ENCODE measurements at regions not wholly inside any gene's neighbourhood (a gene's known extent, or its start where the extent isn't known, plus 50 kb on each side); places are given as distances from the start of the nearest gene placed in this dataset.

DNA sequence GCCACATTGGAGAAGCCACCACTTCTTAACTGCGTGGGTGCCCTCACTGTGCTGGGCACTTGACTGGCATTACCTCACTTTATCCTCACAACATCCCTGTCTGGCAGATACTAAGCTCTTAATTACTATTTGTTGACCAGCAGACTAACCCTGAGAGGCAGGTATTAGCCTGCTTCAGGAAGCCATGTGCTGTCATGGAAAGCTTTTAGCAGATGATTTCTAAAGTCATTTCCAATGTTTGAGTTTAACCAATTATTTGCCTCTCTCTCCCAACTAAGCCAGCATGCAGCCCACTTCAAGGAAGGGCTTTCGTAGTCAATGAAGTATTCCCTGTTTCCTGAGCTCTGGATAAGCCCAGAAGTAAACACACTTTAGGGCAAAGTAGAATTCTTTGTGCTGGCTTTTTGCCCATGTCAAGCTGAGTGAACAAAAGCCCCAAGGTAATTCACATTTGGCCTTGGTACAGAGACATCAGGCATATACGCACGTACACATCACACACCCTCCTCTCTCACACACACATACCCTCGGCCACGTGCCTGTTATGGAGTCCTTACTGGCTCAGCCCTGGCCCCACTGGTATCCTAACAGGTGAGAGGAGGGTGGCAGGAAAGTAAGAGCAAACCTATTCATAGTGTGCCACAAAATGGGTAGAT lies 108.6 kb downstream of the C1D start:
- DNase-seq (ENCODE audit: low spot score), result no peak
- POLR2A ChIA-PET, result no interaction called here
- Mint-ChIP-seq H3K4me3 (no peak overlapping the region), H3K27ac (no peak overlapping the region), H3K27me3 (ENCODE audit: low read depth) (0 out of 2 replicates have a peak, but pooled peaks cover 3% of the 10 kb centered on the region), H3K4me1 (no peaks in the 10 kb centered on the region), H3K9me3 (peaks cover 11% of the 10 kb centered on the region), H3K36me3 (no peaks in the 10 kb centered on the region)
- CTCF ChIA-PET, result no interaction called here
- TF ChIP-seq, protein P1, sequence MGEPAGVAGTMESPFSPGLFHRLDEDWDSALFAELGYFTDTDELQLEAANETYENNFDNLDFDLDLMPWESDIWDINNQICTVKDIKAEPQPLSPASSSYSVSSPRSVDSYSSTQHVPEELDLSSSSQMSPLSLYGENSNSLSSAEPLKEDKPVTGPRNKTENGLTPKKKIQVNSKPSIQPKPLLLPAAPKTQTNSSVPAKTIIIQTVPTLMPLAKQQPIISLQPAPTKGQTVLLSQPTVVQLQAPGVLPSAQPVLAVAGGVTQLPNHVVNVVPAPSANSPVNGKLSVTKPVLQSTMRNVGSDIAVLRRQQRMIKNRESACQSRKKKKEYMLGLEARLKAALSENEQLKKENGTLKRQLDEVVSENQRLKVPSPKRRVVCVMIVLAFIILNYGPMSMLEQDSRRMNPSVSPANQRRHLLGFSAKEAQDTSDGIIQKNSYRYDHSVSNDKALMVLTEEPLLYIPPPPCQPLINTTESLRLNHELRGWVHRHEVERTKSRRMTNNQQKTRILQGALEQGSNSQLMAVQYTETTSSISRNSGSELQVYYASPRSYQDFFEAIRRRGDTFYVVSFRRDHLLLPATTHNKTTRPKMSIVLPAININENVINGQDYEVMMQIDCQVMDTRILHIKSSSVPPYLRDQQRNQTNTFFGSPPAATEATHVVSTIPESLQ (CRISPR knock-in tag; IDR thresholded peaks at IDR 0.05), result no peak
- no peak for TF ChIP-seq TCF7 (CRISPR knock-in tag; IDR thresholded peaks at IDR 0.05; ENCODE audit: low read depth)
- TF ChIP-seq ZNF219 (CRISPR knock-in tag; IDR thresholded peaks at IDR 0.05; ENCODE audit: borderline replicate concordance), result no peak
- TF ChIP-seq, protein P2, sequence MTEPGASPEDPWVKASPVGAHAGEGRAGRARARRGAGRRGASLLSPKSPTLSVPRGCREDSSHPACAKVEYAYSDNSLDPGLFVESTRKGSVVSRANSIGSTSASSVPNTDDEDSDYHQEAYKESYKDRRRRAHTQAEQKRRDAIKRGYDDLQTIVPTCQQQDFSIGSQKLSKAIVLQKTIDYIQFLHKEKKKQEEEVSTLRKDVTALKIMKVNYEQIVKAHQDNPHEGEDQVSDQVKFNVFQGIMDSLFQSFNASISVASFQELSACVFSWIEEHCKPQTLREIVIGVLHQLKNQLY (CRISPR knock-in tag; IDR thresholded peaks at IDR 0.05), result no peak
- TF ChIP-seq, protein P3, sequence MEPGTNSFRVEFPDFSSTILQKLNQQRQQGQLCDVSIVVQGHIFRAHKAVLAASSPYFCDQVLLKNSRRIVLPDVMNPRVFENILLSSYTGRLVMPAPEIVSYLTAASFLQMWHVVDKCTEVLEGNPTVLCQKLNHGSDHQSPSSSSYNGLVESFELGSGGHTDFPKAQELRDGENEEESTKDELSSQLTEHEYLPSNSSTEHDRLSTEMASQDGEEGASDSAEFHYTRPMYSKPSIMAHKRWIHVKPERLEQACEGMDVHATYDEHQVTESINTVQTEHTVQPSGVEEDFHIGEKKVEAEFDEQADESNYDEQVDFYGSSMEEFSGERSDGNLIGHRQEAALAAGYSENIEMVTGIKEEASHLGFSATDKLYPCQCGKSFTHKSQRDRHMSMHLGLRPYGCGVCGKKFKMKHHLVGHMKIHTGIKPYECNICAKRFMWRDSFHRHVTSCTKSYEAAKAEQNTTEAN (CRISPR knock-in tag; IDR thresholded peaks at IDR 0.05), result no peak
- TF ChIP-seq, protein P4, sequence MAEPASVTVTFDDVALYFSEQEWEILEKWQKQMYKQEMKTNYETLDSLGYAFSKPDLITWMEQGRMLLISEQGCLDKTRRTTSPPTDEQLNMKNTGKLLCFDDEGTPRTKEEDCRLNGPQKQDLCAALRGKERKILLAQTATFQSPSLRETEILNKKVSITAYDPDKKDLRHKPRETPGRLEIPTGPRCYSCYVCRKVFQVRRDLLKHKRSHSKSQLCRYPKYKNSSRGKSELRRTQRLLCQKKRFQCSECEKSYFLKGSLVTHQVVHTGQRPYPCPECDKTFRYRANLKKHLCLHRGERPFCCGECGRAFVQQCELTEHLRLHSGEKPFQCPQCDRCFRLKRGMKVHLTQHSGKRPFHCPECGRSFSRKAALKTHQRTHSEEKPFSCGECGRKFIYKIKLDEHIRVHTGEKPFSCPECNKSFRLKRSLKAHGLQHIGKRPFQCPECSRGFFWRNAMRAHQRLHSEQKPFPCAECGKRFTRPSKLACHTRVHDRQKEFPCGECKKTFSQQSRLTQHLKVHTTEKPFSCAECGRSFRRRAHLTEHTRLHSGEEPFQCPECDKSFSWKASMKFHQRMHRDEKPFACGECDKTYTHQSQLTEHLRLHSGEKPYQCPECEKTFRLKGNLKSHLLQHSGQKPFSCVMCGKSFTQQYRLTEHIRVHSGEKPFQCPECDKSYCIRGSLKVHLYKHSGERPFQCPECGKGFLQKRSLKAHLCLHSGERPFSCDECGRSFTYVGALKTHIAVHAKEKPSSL (CRISPR knock-in tag; conservative IDR thresholded peaks at IDR 0.05), result no peak
- no peak for TF ChIP-seq TEAD4 (CRISPR knock-in tag; IDR thresholded peaks at IDR 0.05)
- no peak for TF ChIP-seq CBFB (CRISPR knock-in tag; IDR thresholded peaks at IDR 0.05; ENCODE audit: low read depth)
- no peak for TF ChIP-seq IRF2 (CRISPR knock-in tag; IDR thresholded peaks at IDR 0.05; ENCODE audit: borderline replicate concordance, low read depth)
- TF ChIP-seq, protein P5, sequence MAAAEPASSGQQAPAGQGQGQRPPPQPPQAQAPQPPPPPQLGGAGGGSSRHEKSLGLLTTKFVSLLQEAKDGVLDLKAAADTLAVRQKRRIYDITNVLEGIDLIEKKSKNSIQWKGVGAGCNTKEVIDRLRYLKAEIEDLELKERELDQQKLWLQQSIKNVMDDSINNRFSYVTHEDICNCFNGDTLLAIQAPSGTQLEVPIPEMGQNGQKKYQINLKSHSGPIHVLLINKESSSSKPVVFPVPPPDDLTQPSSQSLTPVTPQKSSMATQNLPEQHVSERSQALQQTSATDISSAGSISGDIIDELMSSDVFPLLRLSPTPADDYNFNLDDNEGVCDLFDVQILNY (CRISPR knock-in tag; IDR thresholded peaks at IDR 0.05), result no peak
- no peak for TF ChIP-seq USF2 (CRISPR knock-in tag; IDR thresholded peaks at IDR 0.05)
- TF ChIP-seq AFF4 (CRISPR knock-in tag; IDR thresholded peaks at IDR 0.05; ENCODE audit: borderline replicate concordance), result no peak
- no peak for TF ChIP-seq ZNF423 (CRISPR knock-in tag; IDR thresholded peaks at IDR 0.05)
- no peak for TF ChIP-seq NFE2L1 (CRISPR knock-in tag; IDR thresholded peaks at IDR 0.05)
- TF ChIP-seq GRHL2 (CRISPR knock-in tag; IDR thresholded peaks at IDR 0.05; ENCODE audit: insufficient replicate concordance, severe bottlenecking), result no peak
- TF ChIP-seq HMGXB4 (CRISPR knock-in tag; IDR thresholded peaks at IDR 0.05), result no peak
- no peak for ATAC-seq
